ENCODE measurements at regions not wholly inside any gene's neighbourhood (a gene's known extent, or its start where the extent isn't known, plus 50 kb on each side); places are given as distances from the start of the nearest gene placed in this dataset.

DNA sequence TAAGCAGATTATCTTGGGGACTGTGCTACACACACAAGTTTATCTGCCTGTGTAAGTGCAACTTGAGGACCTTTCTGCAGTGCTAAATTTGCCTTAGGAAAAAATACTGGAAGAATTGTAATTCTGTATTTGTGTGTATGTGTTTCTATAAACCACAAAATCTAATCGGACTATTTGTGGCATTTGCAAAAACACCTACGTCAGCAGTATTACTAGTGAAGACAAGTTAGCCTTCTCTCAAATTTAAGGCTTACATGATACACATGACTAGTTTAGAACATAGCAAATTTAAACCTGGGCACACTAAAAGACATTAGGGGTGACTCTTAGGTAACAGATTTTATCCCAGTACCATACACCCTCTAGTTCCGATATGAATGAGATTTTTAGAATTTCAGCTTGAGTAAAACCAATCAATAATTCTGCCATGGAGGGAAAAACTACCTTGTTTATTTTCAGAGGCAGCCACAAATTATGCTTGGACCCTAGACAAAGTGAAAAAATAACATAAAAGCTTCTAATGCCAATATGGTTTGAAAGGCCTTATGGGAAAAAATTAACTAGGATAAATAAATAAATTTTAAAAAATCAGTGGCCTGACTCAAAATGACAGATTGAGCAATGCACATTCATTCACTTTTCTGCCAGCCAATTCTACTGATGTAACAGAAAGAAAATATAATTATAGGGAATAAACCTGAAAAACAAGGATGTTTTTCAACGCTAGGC, 176.4 kb downstream of the SNCA start:
- BruUV-seq (replicated peaks): no TSS peak
- H3K4me3 ChIP-seq (ENCODE audit: low read depth, low read length): no peak overlapping the region
- ChIA-PET CTCF (no interaction called here), POLR2A (no interaction called here)
- no peak for DNase-seq
- H3K9me3 Mint-ChIP-seq (ENCODE audit: unreplicated experiment): no peaks in the 10 kb centered on the region
- TF ChIP-seq, protein P1, sequence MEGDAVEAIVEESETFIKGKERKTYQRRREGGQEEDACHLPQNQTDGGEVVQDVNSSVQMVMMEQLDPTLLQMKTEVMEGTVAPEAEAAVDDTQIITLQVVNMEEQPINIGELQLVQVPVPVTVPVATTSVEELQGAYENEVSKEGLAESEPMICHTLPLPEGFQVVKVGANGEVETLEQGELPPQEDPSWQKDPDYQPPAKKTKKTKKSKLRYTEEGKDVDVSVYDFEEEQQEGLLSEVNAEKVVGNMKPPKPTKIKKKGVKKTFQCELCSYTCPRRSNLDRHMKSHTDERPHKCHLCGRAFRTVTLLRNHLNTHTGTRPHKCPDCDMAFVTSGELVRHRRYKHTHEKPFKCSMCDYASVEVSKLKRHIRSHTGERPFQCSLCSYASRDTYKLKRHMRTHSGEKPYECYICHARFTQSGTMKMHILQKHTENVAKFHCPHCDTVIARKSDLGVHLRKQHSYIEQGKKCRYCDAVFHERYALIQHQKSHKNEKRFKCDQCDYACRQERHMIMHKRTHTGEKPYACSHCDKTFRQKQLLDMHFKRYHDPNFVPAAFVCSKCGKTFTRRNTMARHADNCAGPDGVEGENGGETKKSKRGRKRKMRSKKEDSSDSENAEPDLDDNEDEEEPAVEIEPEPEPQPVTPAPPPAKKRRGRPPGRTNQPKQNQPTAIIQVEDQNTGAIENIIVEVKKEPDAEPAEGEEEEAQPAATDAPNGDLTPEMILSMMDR (IDR thresholded peaks at IDR 0.05; ENCODE audit: insufficient read depth in 1 of 2, low read depth in 1 of 2, low read length in 1 of 2, severe bottlenecking in 1 of 2, unreplicated experiment in 1 of 2): no peak
- H3K27me3 Mint-ChIP-seq (ENCODE audit: insufficient read depth, unreplicated experiment): no peaks in the 10 kb centered on the region
- no peaks in the 10 kb centered on the region for H3K27me3 ChIP-seq (replicated peaks; ENCODE audit: control insufficient read depth, insufficient read depth, low read length)
- no peaks in the 10 kb centered on the region for H3K4me1 ChIP-seq
- H3K4me3 Mint-ChIP-seq (ENCODE audit: unreplicated experiment): no peak overlapping the region
- no peaks in the 10 kb centered on the region for H3K36me3 ChIP-seq (ENCODE audit: control insufficient read depth, insufficient read depth, low read length)
- no peaks in the 10 kb centered on the region for H3K9me3 ChIP-seq
- H3K4me1 Mint-ChIP-seq (ENCODE audit: low read depth, unreplicated experiment): peaks cover 9% of the 10 kb centered on the region
- intact Hi-C loops (cut with micrococcal nuclease; ENCODE audit: unreplicated experiment): no loop called here
- peaks cover 6% of the 10 kb centered on the region for H3K36me3 Mint-ChIP-seq (ENCODE audit: insufficient read depth, unreplicated experiment)
- peak overlapping the region; percentile 45 for H3K27ac Mint-ChIP-seq (ENCODE audit: unreplicated experiment)

DNA sequence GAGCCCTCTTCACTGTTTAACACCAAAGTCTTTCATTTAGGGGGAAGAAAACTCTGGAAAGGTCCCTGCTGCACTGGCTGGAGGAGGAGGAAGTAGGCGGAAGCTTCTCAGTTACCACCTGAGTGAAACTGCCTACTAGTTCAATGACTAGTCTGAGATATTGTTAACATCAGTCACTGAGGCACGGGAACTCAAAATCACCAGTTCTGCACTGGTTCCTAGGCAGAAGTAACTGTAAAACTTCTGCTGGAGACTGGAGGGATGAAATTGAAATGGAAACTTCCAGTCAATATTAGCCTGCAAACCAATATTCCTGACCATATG, 178.3 kb downstream of the SNCA start:
- Histone ChIP-seq H3K27me3 (replicated peaks; ENCODE audit: control insufficient read depth, insufficient read depth, low read length) (no peaks in the 10 kb centered on the region), H3K4me1 (no peaks in the 10 kb centered on the region), H3K9me3 (no peaks in the 10 kb centered on the region), H3K4me3 (ENCODE audit: low read depth, low read length) (no peak overlapping the region), H3K36me3 (ENCODE audit: control insufficient read depth, insufficient read depth, low read length) (no peaks in the 10 kb centered on the region)
- Mint-ChIP-seq H3K4me1 (ENCODE audit: low read depth, unreplicated experiment) (peaks cover 9% of the 10 kb centered on the region), H3K36me3 (ENCODE audit: insufficient read depth, unreplicated experiment) (peaks cover 6% of the 10 kb centered on the region), H3K4me3 (ENCODE audit: unreplicated experiment) (no peak overlapping the region), H3K27ac (ENCODE audit: unreplicated experiment) (no peak overlapping the region), H3K9me3 (ENCODE audit: unreplicated experiment) (no peaks in the 10 kb centered on the region), H3K27me3 (ENCODE audit: insufficient read depth, unreplicated experiment) (no peaks in the 10 kb centered on the region)
- no TSS peak for BruUV-seq (replicated peaks)
- CTCF ChIA-PET: no interaction called here
- DNase-seq: no peak
- POLR2A ChIA-PET: no interaction called here
- intact Hi-C loops (cut with micrococcal nuclease; ENCODE audit: unreplicated experiment): loop anchor here (1.0 to 5.0 kb wide), 4 partner anchors 39 to 244 kb away; no protein-coding TSS in a partner anchor
- TF ChIP-seq, protein P1 (IDR thresholded peaks at IDR 0.05; ENCODE audit: insufficient read depth in 1 of 2, low read depth in 1 of 2, low read length in 1 of 2, severe bottlenecking in 1 of 2, unreplicated experiment in 1 of 2): no peak

DNA sequence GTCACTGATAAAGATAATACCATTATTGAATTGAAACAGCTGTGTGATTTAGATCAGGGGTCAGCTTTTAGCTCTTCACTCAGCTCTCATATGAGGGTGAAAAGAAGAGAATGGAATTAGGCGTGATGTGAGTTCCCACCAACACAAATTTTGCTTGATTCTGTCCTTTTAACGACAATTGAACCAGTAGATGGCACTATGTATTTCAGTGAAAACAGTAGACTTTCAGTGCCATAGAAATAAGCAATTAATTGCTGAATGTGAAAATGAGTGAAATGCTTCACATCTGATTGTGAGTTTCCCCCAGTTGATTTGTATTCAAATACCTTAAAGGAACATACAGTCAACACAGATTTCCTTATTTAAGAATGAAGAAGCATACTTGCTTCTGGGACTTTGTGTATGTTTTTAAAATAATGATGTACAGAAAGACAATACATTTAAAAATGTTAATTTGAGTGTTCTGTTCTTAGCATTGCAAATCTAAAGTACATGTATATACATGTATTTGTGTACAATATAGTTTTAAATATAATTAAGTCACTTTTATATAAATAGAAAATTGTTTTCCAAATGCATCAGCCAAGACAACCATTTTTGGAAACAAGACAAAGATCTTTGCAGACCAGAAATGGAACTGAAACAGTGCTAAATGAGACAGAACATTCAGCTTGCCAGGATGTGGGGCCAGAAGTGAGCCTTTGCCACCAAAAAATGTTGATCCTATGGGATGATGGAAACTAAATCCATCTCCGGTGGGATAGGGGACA, 178.8 kb downstream of the SNCA start:
- Mint-ChIP-seq H3K4me3 (ENCODE audit: unreplicated experiment) (no peak overlapping the region), H3K36me3 (ENCODE audit: insufficient read depth, unreplicated experiment) (peaks cover 6% of the 10 kb centered on the region), H3K27ac (ENCODE audit: unreplicated experiment) (no peak overlapping the region), H3K4me1 (ENCODE audit: low read depth, unreplicated experiment) (peaks cover 9% of the 10 kb centered on the region), H3K27me3 (ENCODE audit: insufficient read depth, unreplicated experiment) (no peaks in the 10 kb centered on the region), H3K9me3 (ENCODE audit: unreplicated experiment) (no peaks in the 10 kb centered on the region)
- POLR2A ChIA-PET: no interaction called here
- peak in 1 of 2 experiments; percentile 19 for DNase-seq
- CTCF ChIA-PET: interaction anchor here (0.6 to 1.2 kb wide), 2 partner anchors 17 to 129 kb away, joined by 3 to 4 read pairs; no protein-coding TSS in a partner anchor
- BruUV-seq (replicated peaks): no TSS peak
- Histone ChIP-seq H3K9me3 (no peaks in the 10 kb centered on the region), H3K4me3 (ENCODE audit: low read depth, low read length) (no peak overlapping the region), H3K36me3 (ENCODE audit: control insufficient read depth, insufficient read depth, low read length) (no peaks in the 10 kb centered on the region), H3K4me1 (no peaks in the 10 kb centered on the region), H3K27me3 (replicated peaks; ENCODE audit: control insufficient read depth, insufficient read depth, low read length) (no peaks in the 10 kb centered on the region)
- TF ChIP-seq, protein P1 (IDR thresholded peaks at IDR 0.05; ENCODE audit: insufficient read depth in 1 of 2, low read depth in 1 of 2, low read length in 1 of 2, severe bottlenecking in 1 of 2, unreplicated experiment in 1 of 2): peak; percentile 15 to 47
- intact Hi-C loops (cut with micrococcal nuclease; ENCODE audit: unreplicated experiment): loop anchor here (1.0 to 5.0 kb wide), 4 partner anchors 39 to 244 kb away; no protein-coding TSS in a partner anchor
